CD4-positive, CD25-positive, alpha-beta regulatory T cell (primary cell): ENCODE measurements at regions not wholly inside any gene's neighbourhood (a gene's known extent, or its start where the extent isn't known, plus 50 kb on each side); places are given as distances from the start of the nearest gene placed in this dataset.

Experiments
- ATAC-seq, 2 donors: fragments of 150-1000 bp; cut with Tn5 transposase; one replicate each; pipeline ENCODE4 v1.10.0; 2021; ENCODE audit warnings: low read depth in 2 of 2, moderate number of reproducible peaks in 2 of 2, moderate library complexity in 1 of 2
- DNase-seq, 3 donors: peaks; one replicate each; pipeline versions ENCODE4 v3.0.0 to v3.0.0-alpha.2; 2012 to 2022; ENCODE audit warnings: mixed read lengths in 1 of 3
- H3K27ac ChIP-seq: one replicate; pipeline ENCODE4 v1.7.0; 2013; ENCODE audit warnings: mild to moderate bottlenecking, low read length; ENCODE audit not compliant: insufficient read depth, poor library complexity, severe bottlenecking
- H3K27me3 ChIP-seq: one replicate; pipeline ENCODE4 v1.7.0; 2013; ENCODE audit warnings: low read length; ENCODE audit not compliant: control insufficient read depth, insufficient read depth
- H3K36me3 ChIP-seq: one replicate; pipeline ENCODE4 v1.7.0; 2013; ENCODE audit warnings: mild to moderate bottlenecking, low read length, moderate library complexity; ENCODE audit not compliant: control insufficient read depth, insufficient read depth
- H3K4me1 ChIP-seq: 2 replicates; pipeline ENCODE4 v1.7.0; 2013; ENCODE audit warnings: mild to moderate bottlenecking, low read length; ENCODE audit not compliant: insufficient read depth, control insufficient read depth, poor library complexity, severe bottlenecking
- H3K4me3 ChIP-seq: one replicate; pipeline ENCODE4 v1.7.0; 2013; ENCODE audit warnings: low read depth, mild to moderate bottlenecking, low read length, moderate library complexity
- H3K9me3 ChIP-seq, 2 experiments: 1 replicate in 1 of 2; 2 replicates in 1 of 2; pipeline ENCODE4 v1.7.0; 2013; ENCODE audit warnings: low read length in 2 of 2, mild to moderate bottlenecking in 1 of 2, moderate library complexity in 1 of 2; ENCODE audit not compliant: control insufficient read depth in 2 of 2
- H3K27ac Mint-ChIP-seq, 3 donors: one replicate each; pipeline ENCODE4 v1.8.0; 2020 to 2022; ENCODE audit warnings: mild to moderate bottlenecking in 3 of 3, mixed read lengths in 3 of 3, moderate library complexity in 2 of 3
- H3K27me3 Mint-ChIP-seq: one replicate; pipeline ENCODE4 v1.8.0; 2022; ENCODE audit warnings: mild to moderate bottlenecking, mixed read lengths
- H3K36me3 Mint-ChIP-seq: one replicate; pipeline ENCODE4 v1.8.0; 2020; ENCODE audit warnings: mixed read lengths
- H3K4me1 Mint-ChIP-seq, 4 donors: one replicate each; pipeline ENCODE4 v1.8.0; 2020 to 2022; ENCODE audit warnings: mixed read lengths in 4 of 4, mild to moderate bottlenecking in 1 of 4
- H3K4me3 Mint-ChIP-seq, 4 donors: one replicate each; pipeline ENCODE4 v1.8.0; 2020 to 2022; ENCODE audit warnings: mild to moderate bottlenecking in 4 of 4, mixed read lengths in 4 of 4, moderate library complexity in 3 of 4
- H3K9me3 Mint-ChIP-seq, 7 donors: one replicate each; pipeline ENCODE4 v1.8.0; 2020 to 2022; ENCODE audit warnings: mixed read lengths in 7 of 7, mild to moderate bottlenecking in 3 of 7, moderate library complexity in 2 of 7

DNA sequence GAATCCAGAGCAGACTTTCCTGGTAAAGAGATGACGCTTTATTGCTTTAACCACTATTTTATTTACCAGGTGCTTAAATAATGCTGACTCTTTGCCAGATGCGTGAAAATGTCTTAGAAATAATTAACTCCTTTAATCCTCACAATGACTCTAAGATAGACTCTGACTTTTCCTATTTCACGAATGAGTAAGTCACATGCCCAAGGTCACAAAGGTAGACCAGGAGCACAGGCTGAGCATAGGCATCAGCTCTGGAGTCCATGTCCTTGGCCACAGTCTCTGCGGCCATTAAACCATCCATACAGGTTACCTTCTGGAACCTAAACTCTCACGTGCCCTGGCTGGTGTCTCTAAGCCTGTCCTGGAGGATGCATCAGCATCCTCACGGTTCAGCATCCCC lies 87.3 kb downstream of the ERCC5 start:
- H3K4me1 ChIP-seq: no peaks in the 10 kb centered on the region
- H3K27ac Mint-ChIP-seq: no peak overlapping the region
- no peak overlapping the region for H3K4me3 ChIP-seq
- H3K9me3 Mint-ChIP-seq: peaks cover 0 to 5% (median 0%) of the 10 kb centered on the region in 7 donors
- DNase-seq (no peak), ATAC-seq (no peak)
- H3K27me3 ChIP-seq: peaks cover 1% of the 10 kb centered on the region
- H3K36me3 ChIP-seq: no peaks in the 10 kb centered on the region
- no peaks in the 10 kb centered on the region for H3K9me3 ChIP-seq
- peaks cover 22% of the 10 kb centered on the region for H3K27me3 Mint-ChIP-seq
- H3K4me3 Mint-ChIP-seq: no peak overlapping the region
- H3K36me3 Mint-ChIP-seq: no peaks in the 10 kb centered on the region
- H3K4me1 Mint-ChIP-seq: no peaks in the 10 kb centered on the region
- no peak overlapping the region for H3K27ac ChIP-seq

DNA sequence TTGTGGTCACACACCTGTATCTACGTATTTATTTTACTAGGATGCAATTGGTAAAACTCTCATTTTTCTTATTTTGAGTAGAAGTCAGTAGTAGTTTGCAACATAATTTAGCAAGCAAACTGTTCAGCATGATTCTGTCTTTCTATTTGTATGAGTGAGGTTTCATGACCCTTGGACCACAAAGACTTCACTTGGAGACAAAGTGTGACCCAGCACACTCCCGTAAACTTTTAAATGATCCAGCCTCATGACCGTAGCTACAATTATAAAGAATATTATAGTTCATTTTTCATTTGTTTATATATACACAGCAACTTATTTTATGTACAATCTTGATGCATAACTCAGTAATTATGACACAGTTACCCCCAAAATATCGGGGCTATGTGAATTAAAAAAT lies 86.5 kb downstream of the ERCC5 start:
- DNase-seq (no peak), ATAC-seq (no peak)
- Mint-ChIP-seq H3K9me3 (peaks cover 0 to 9% (median 0%) of the 10 kb centered on the region in 7 donors), H3K4me3 (no peak overlapping the region), H3K27me3 (peaks cover 22% of the 10 kb centered on the region), H3K27ac (no peak overlapping the region), H3K4me1 (no peaks in the 10 kb centered on the region), H3K36me3 (no peaks in the 10 kb centered on the region)
- Histone ChIP-seq H3K27ac (no peak overlapping the region), H3K9me3 (no peaks in the 10 kb centered on the region), H3K4me3 (no peak overlapping the region), H3K36me3 (no peaks in the 10 kb centered on the region), H3K4me1 (no peaks in the 10 kb centered on the region), H3K27me3 (peaks cover 4% of the 10 kb centered on the region)

DNA sequence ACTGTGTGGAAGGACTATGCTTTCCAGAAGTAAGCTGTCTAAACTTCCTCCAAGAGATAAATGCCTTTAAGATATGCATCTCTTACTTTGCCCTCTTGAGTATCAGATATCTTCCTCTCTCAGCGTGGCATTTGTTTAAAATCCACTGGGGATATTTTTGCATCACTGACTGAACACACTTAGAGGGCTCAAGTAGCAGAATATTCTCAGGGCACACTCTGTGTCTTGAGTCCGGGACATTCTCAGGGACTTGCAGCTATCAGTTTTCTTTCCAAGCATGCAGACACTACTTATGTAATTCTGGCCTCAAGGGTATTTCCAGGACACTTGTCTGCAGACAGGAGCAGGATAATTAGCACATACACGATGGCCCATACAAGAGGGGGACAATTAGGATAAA lies 84.7 kb downstream of the ERCC5 start:
- Mint-ChIP-seq H3K4me3 (no peak overlapping the region), H3K27me3 (peaks cover 18% of the 10 kb centered on the region), H3K4me1 (no peaks in the 10 kb centered on the region), H3K27ac (no peak overlapping the region), H3K36me3 (no peaks in the 10 kb centered on the region), H3K9me3 (peaks cover 0 to 11% (median 3%) of the 10 kb centered on the region in 7 donors)
- no peak for DNase-seq
- peaks cover 4% of the 10 kb centered on the region for H3K27me3 ChIP-seq
- no peak overlapping the region for H3K27ac ChIP-seq
- no peaks in the 10 kb centered on the region for H3K36me3 ChIP-seq
- H3K4me1 ChIP-seq: no peaks in the 10 kb centered on the region
- no peak overlapping the region for H3K4me3 ChIP-seq
- H3K9me3 ChIP-seq: no peaks in the 10 kb centered on the region
- no peak for ATAC-seq

DNA sequence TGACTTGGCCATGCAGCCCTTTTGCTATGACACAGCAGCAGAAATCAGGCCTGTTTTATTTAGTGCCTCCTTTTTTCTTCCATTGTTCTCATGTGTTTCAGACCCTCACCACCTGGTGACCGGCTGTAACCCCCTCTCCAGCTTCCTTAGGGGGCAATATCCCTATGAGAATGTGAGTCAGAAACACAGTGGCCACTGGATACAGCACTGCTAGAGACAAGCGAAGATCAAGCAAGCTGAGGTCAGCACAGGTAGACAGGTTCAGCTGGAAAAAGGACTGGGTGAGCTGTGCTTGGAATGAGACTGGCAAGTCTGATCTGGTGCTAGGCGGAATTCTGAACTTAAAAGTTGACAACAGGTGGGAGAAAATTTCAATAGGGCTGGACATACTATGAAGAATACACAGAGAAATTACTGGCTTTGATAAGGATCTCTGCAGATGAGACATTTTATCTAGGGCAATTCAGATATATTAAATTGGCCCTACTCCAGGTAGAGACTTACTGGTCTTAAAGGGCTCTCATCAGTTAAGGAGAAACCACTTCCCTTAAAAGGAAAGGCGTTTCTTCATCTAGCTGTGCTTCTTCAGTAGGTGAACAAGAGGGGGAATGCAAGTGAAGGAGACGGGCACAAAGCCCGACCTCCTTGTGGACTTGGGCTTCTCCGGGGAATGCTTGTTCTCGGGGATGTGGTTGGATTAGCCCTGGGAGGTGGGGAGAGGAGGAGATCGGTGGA lies 83.3 kb downstream of the ERCC5 start:
- no peaks in the 10 kb centered on the region for H3K36me3 ChIP-seq
- H3K36me3 Mint-ChIP-seq: no peaks in the 10 kb centered on the region
- H3K4me1 Mint-ChIP-seq: no peaks in the 10 kb centered on the region
- no peak overlapping the region for H3K4me3 Mint-ChIP-seq
- no peak overlapping the region for H3K27ac ChIP-seq
- H3K9me3 ChIP-seq: no peaks in the 10 kb centered on the region
- no peaks in the 10 kb centered on the region for H3K4me1 ChIP-seq
- DNase-seq: no peak
- H3K9me3 Mint-ChIP-seq: peaks cover 0 to 11% (median 3%) of the 10 kb centered on the region in 7 donors
- no peak for ATAC-seq
- no peak overlapping the region for H3K27ac Mint-ChIP-seq
- H3K27me3 ChIP-seq: peaks cover 4% of the 10 kb centered on the region
- peaks cover 18% of the 10 kb centered on the region for H3K27me3 Mint-ChIP-seq
- no peak overlapping the region for H3K4me3 ChIP-seq
